ENCODE measurements at regions not wholly inside any gene's neighbourhood (a gene's known extent, or its start where the extent isn't known, plus 50 kb on each side); places are given as distances from the start of the nearest gene placed in this dataset.

DNA sequence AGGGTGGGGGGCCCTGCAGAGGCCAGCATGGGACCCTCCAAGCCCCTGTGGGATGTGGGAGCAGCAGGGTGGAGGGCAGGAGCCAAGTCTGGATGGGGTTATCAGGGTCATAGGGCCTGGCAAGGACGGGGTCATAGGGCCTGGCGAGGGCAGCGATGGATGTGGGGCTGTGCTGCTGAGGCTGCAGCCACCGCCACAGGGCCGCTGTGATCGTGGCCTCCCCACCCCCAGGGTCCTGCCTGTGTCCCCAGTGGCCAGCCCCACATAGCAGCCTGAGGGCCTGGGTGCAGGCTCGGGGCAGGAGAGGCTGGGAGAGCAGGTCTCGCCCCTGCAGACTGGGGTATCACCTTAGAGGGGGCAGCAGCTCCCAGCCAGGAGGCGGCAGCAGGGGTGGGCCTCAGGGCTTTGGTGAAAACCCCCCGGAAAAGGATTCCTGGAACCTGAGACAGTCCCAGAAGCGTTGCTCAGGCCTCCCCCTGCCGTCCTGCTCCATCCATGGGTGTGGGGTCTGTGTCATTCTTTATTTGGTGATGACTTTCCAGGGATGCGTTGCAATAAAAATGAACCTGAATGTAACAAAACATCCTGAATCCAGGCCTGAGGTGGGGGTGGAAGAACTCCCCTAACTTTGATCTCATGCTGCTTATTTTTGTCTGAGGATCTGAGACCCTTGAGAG, 107.3 kb upstream of the SHH start:
- Histone ChIP-seq H2AFZ (ENCODE audit: low read length) (no peak overlapping the region), H2BK15ac (ENCODE audit: low read length) (no peak overlapping the region), H3K27ac (replicated peaks; ENCODE audit: low read length) (no peak overlapping the region), H3K27me3 (ENCODE audit: control insufficient read depth in 3 of 3, insufficient read depth in 3 of 3, low read depth in 1 of 3, low read length in 3 of 3) (peaks cover 0 to 4% (median 0%) of the 10 kb centered on the region in 3 experiments), H3K4me3 (ENCODE audit: low read length in 2 of 2) (no peak overlapping the region), H4K8ac (ENCODE audit: low read depth, low read length) (no peak overlapping the region), H3K79me1 (ENCODE audit: low read depth, low read length) (no peaks in the 10 kb centered on the region), H3K23ac (ENCODE audit: low read depth, low read length, poor library complexity) (peak overlapping the region; percentile 50), H2AK5ac (ENCODE audit: low read depth, low read length) (peak overlapping the region; percentile 1), H3K18ac (ENCODE audit: low read length) (peak overlapping the region; percentile 31), H3K36me3 (replicated peaks in 1 of 2; ENCODE audit: control insufficient read depth in 2 of 2, insufficient read depth in 2 of 2, low read length in 2 of 2) (no peaks in the 10 kb centered on the region), H3K4me2 (ENCODE audit: insufficient read depth, low read length, poor library complexity, severe bottlenecking) (no peak overlapping the region), H3K9ac (ENCODE audit: low read depth, low read length, poor library complexity) (no peak overlapping the region), H3K4ac (ENCODE audit: low read length) (no peak overlapping the region), H3K14ac (ENCODE audit: low read length) (no peak overlapping the region), H3K4me1 (ENCODE audit: control insufficient read depth in 2 of 2, insufficient read depth in 1 of 2, low read depth in 1 of 2, low read length in 2 of 2) (peaks cover 0 to 1% of the 10 kb centered on the region in 2 donors), H4K91ac (ENCODE audit: low read depth, low read length, poor library complexity) (no peak overlapping the region), H3K9me3 (replicated peaks in 1 of 2; ENCODE audit: control insufficient read depth in 2 of 2, insufficient read depth in 1 of 2, low read depth in 1 of 2, low read length in 2 of 2) (peaks cover 0 to 3% of the 10 kb centered on the region in 2 donors), H2BK120ac (ENCODE audit: low read depth, low read length) (no peak overlapping the region), H2BK5ac (ENCODE audit: low read length) (no peak overlapping the region), H2BK12ac (ENCODE audit: low read length) (no peak overlapping the region)
- no CpG with 5 or more reads among the region's 13 CpGs for WGBS, 2 donors (ENCODE audit: extremely low coverage in 2 of 2, insufficient read length in 2 of 2, insufficient replicate concordance in 1 of 2)
- no peak for DNase-seq (ENCODE audit: low spot score)

DNA sequence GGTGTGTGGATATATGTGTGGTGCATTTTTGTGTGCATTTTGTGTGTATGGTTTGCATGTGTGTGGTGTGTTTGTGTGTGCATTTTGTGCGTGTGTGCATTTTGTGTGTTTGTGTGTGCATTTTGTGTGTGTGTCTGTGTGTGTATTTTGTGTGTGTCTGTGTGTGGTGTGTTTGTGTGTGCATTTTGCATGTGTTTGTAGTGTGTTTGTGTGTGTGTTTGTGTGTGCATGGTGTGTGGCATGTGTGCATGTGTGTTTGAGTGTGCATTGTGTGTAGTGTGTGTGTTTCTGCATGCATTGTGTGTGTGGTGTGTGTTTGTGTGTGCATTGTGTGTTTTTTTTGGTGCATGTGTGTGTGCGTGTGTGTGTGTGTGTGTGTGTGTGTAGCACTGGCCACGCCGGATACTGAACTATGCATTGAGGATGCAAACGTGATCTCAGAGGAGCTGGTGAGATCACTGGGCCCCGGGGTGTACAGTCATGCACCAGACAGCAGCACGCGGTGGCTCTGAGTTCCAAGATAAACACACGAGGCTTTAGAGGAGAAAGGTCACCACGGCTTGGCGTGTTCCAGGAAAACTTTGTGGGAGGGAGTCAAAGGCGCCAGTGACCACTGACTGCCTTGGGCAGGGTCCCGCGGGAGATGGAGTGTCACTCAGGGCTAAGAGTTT, 106.6 kb upstream of the SHH start:
- H4K8ac ChIP-seq (ENCODE audit: low read depth, low read length) = no peak overlapping the region
- H3K23ac ChIP-seq (ENCODE audit: low read depth, low read length, poor library complexity) = no peak overlapping the region
- peak overlapping the region; percentile 14 for H3K9ac ChIP-seq (ENCODE audit: low read depth, low read length, poor library complexity)
- H3K36me3 ChIP-seq (replicated peaks in 1 of 2; ENCODE audit: control insufficient read depth in 2 of 2, insufficient read depth in 2 of 2, low read length in 2 of 2) = no peaks in the 10 kb centered on the region
- H3K79me1 ChIP-seq (ENCODE audit: low read depth, low read length) = no peaks in the 10 kb centered on the region
- peak overlapping the region; percentile 39 for H3K14ac ChIP-seq (ENCODE audit: low read length)
- WGBS, 2 donors (ENCODE audit: extremely low coverage in 2 of 2, insufficient read length in 2 of 2, insufficient replicate concordance in 1 of 2) = no CpG with 5 or more reads among the region's 14 CpGs
- H3K27me3 ChIP-seq (ENCODE audit: control insufficient read depth in 3 of 3, insufficient read depth in 3 of 3, low read depth in 1 of 3, low read length in 3 of 3) = peaks cover 0 to 4% (median 0%) of the 10 kb centered on the region in 3 experiments
- no peak overlapping the region for H3K4me2 ChIP-seq (ENCODE audit: insufficient read depth, low read length, poor library complexity, severe bottlenecking)
- H2BK15ac ChIP-seq (ENCODE audit: low read length) = no peak overlapping the region
- DNase-seq (ENCODE audit: low spot score) = no peak
- no peak overlapping the region for H3K27ac ChIP-seq (replicated peaks; ENCODE audit: low read length)
- H2AFZ ChIP-seq (ENCODE audit: low read length) = no peak overlapping the region
- H2BK12ac ChIP-seq (ENCODE audit: low read length) = no peak overlapping the region
- H3K4ac ChIP-seq (ENCODE audit: low read length) = no peak overlapping the region
- peaks cover 0 to 3% of the 10 kb centered on the region in 2 donors for H3K9me3 ChIP-seq (replicated peaks in 1 of 2; ENCODE audit: control insufficient read depth in 2 of 2, insufficient read depth in 1 of 2, low read depth in 1 of 2, low read length in 2 of 2)
- no peak overlapping the region for H4K91ac ChIP-seq (ENCODE audit: low read depth, low read length, poor library complexity)
- H2AK5ac ChIP-seq (ENCODE audit: low read depth, low read length) = peak overlapping the region; percentile 1
- no peak overlapping the region for H2BK5ac ChIP-seq (ENCODE audit: low read length)
- H2BK120ac ChIP-seq (ENCODE audit: low read depth, low read length) = no peak overlapping the region
- peak overlapping the region; percentile 31 for H3K18ac ChIP-seq (ENCODE audit: low read length)
- peak overlapping the region in 1 of 2 donors; percentile 61 for H3K4me3 ChIP-seq (ENCODE audit: low read length in 2 of 2)
- H3K4me1 ChIP-seq (ENCODE audit: control insufficient read depth in 2 of 2, insufficient read depth in 1 of 2, low read depth in 1 of 2, low read length in 2 of 2) = peaks cover 0 to 1% of the 10 kb centered on the region in 2 donors

DNA sequence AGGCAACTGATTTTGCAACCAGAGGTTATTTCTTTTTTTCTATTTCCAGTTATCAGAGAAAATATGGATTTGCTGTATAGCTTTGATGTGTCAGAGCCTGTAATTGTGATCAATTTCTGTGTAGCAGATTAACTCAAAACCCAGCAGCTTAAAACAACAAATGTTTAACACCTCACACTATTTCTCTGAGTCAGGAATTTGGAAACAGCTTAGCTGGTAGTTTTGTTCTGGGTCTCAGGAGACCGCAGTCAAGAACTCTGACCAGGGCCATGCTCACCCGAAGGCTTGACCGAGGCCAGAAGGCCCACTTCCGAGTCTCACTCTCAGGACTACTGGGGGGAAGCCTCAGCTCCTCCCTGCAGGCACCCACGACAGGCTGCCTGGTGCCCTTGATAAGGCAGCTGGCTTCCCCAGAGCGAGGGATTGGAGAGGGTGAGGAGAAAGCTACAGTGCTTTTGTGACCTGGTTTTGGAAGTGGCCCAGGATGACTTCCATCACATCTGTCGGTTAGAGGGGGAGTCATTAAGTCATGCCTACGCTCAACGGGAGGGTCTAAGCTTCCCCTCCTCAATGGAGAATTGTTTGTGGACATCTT, 105.7 kb upstream of the SHH start:
- Histone ChIP-seq H3K23ac (ENCODE audit: low read depth, low read length, poor library complexity) (no peak overlapping the region), H3K4me1 (ENCODE audit: control insufficient read depth in 2 of 2, insufficient read depth in 1 of 2, low read depth in 1 of 2, low read length in 2 of 2) (peaks cover 0 to 1% of the 10 kb centered on the region in 2 donors), H3K18ac (ENCODE audit: low read length) (no peak overlapping the region), H3K27ac (replicated peaks; ENCODE audit: low read length) (no peak overlapping the region), H3K9me3 (replicated peaks in 1 of 2; ENCODE audit: control insufficient read depth in 2 of 2, insufficient read depth in 1 of 2, low read depth in 1 of 2, low read length in 2 of 2) (peaks cover 0 to 3% of the 10 kb centered on the region in 2 donors), H4K91ac (ENCODE audit: low read depth, low read length, poor library complexity) (no peak overlapping the region), H2BK12ac (ENCODE audit: low read length) (no peak overlapping the region), H3K36me3 (replicated peaks in 1 of 2; ENCODE audit: control insufficient read depth in 2 of 2, insufficient read depth in 2 of 2, low read length in 2 of 2) (no peaks in the 10 kb centered on the region), H2BK15ac (ENCODE audit: low read length) (no peak overlapping the region), H3K4me2 (ENCODE audit: insufficient read depth, low read length, poor library complexity, severe bottlenecking) (no peak overlapping the region), H2AK5ac (ENCODE audit: low read depth, low read length) (no peak overlapping the region), H4K8ac (ENCODE audit: low read depth, low read length) (no peak overlapping the region), H3K4me3 (ENCODE audit: low read length in 2 of 2) (peak overlapping the region in 1 of 2 donors; percentile 29), H3K27me3 (ENCODE audit: control insufficient read depth in 3 of 3, insufficient read depth in 3 of 3, low read depth in 1 of 3, low read length in 3 of 3) (peaks cover 0 to 4% (median 0%) of the 10 kb centered on the region in 3 experiments), H2BK120ac (ENCODE audit: low read depth, low read length) (no peak overlapping the region), H3K4ac (ENCODE audit: low read length) (no peak overlapping the region), H3K9ac (ENCODE audit: low read depth, low read length, poor library complexity) (no peak overlapping the region), H3K79me1 (ENCODE audit: low read depth, low read length) (no peaks in the 10 kb centered on the region), H3K14ac (ENCODE audit: low read length) (no peak overlapping the region), H2BK5ac (ENCODE audit: low read length) (no peak overlapping the region), H2AFZ (ENCODE audit: low read length) (no peak overlapping the region)
- no peak for DNase-seq (ENCODE audit: low spot score)
- no CpG with 5 or more reads among the region's 9 CpGs for WGBS, 2 donors (ENCODE audit: extremely low coverage in 2 of 2, insufficient read length in 2 of 2, insufficient replicate concordance in 1 of 2)
